WTC11 (cell line): ENCODE measurements at regions not wholly inside any gene's neighbourhood (a gene's known extent, or its start where the extent isn't known, plus 50 kb on each side); places are given as distances from the start of the nearest gene placed in this dataset.

Experiments
- ATAC-seq: fragments of 200-7000 bp; cut with Tn5 transposase; 2 replicates; pipeline ENCODE4 v1.10.0; 2021; ENCODE audit warnings: mild to moderate bottlenecking, moderate library complexity
- CTCF ChIA-PET: fragments of 300-600 bp; sonication (Branson Sonifier 250); formaldehyde crosslinking; loops from one replicate; lab custom pipeline; 2021; ENCODE audit warnings: antibody characterized with exemption; lab: Charles Lee
- POLR2A ChIA-PET: fragments of 350-600 bp; sonication (Branson Sonifier 250); formaldehyde crosslinking; loops from one replicate; lab custom pipeline; 2021; ENCODE audit warnings: antibody characterized with exemption; lab: Charles Lee
- DNase-seq: peaks from one replicate; pipeline ENCODE4 v3.0.0; 2021; ENCODE audit warnings: low spot score
- H3K27ac Mint-ChIP-seq: 2 replicates; pipeline ENCODE4 v1.8.0; 2021; ENCODE audit warnings: mixed read lengths
- H3K27me3 Mint-ChIP-seq: 2 replicates; pipeline ENCODE4 v1.8.0; 2021; ENCODE audit warnings: low read depth, mild to moderate bottlenecking, moderate library complexity, mixed read lengths
- H3K36me3 Mint-ChIP-seq: 2 replicates; pipeline ENCODE4 v1.8.0; 2021; ENCODE audit warnings: mixed read lengths
- H3K4me1 Mint-ChIP-seq: 2 replicates; pipeline ENCODE4 v1.8.0; 2022; ENCODE audit warnings: mixed read lengths
- H3K4me3 Mint-ChIP-seq: 2 replicates; pipeline ENCODE4 v1.8.0; 2021; ENCODE audit warnings: mild to moderate bottlenecking, moderate library complexity, mixed read lengths
- H3K9me3 Mint-ChIP-seq: 2 replicates; pipeline ENCODE4 v1.8.0; 2021; ENCODE audit warnings: mixed read lengths
- AFF4 ChIP-seq: sonication (generic); formaldehyde crosslinking; IDR thresholded peaks from 2 replicates; pipeline ENCODE4 v1.8.1; 2023; ENCODE audit warnings: mild to moderate bottlenecking, missing genetic modification reagents, borderline replicate concordance
- ARID4B ChIP-seq: sonication (generic); formaldehyde crosslinking; IDR thresholded peaks from 2 replicates; pipeline ENCODE4 v1.8.0; 2023; ENCODE audit warnings: missing genetic modification reagents, mild to moderate bottlenecking, borderline replicate concordance
- CBFB ChIP-seq: sonication (generic); formaldehyde crosslinking; IDR thresholded peaks from 2 replicates; pipeline ENCODE4 v1.8.1; 2022; ENCODE audit warnings: mild to moderate bottlenecking, low read depth, missing genetic modification reagents
- ERG ChIP-seq: fragments of 250-450 bp; sonication (Bioruptor Pico); IDR thresholded peaks from 2 replicates; pipeline ENCODE4 v1.8.0; 2021; ENCODE audit warnings: mild to moderate bottlenecking
- ESRRA ChIP-seq: sonication (generic); formaldehyde crosslinking; IDR thresholded peaks from 2 replicates; pipeline ENCODE4 v1.8.1; 2022; ENCODE audit warnings: mild to moderate bottlenecking, missing genetic modification reagents, borderline replicate concordance
- FOXP4 ChIP-seq: sonication (generic); formaldehyde crosslinking; IDR thresholded peaks from 2 replicates; pipeline ENCODE4 v1.8.0; 2022; ENCODE audit warnings: mild to moderate bottlenecking, missing genetic modification reagents
- IRF2 ChIP-seq: sonication (generic); formaldehyde crosslinking; IDR thresholded peaks from 2 replicates; pipeline ENCODE4 v1.8.0; 2022; ENCODE audit warnings: low read depth, missing genetic modification reagents, borderline replicate concordance
- KAT7 ChIP-seq: sonication (generic); formaldehyde crosslinking; IDR thresholded peaks from 2 replicates; pipeline ENCODE4 v1.8.1; 2023; ENCODE audit warnings: missing genetic modification reagents, mild to moderate bottlenecking, borderline replicate concordance
- NR2C2 ChIP-seq: sonication (generic); formaldehyde crosslinking; IDR thresholded peaks from 2 replicates; pipeline ENCODE4 v1.8.0; 2022; ENCODE audit warnings: mild to moderate bottlenecking, missing genetic modification reagents
- PRDM15 ChIP-seq: sonication (generic); formaldehyde crosslinking; IDR thresholded peaks from 2 replicates; pipeline ENCODE4 v1.8.0; 2022; ENCODE audit warnings: missing genetic modification reagents
- SP1 ChIP-seq: sonication (generic); formaldehyde crosslinking; conservative IDR thresholded peaks from 2 replicates; pipeline ENCODE4 v1.8.1; 2022; ENCODE audit warnings: missing genetic modification reagents
- USF2 ChIP-seq: sonication (generic); formaldehyde crosslinking; IDR thresholded peaks from 2 replicates; pipeline ENCODE4 v1.8.1; 2023; ENCODE audit warnings: mild to moderate bottlenecking, missing genetic modification reagents, moderate library complexity

- no peak for DNase-seq
- H3K9me3 Mint-ChIP-seq = peaks cover 13% of the 10 kb centered on the region
- ChIA-PET CTCF (no interaction called here), POLR2A (interaction anchor here (0.8 to 1.0 kb wide), 2 partner anchors 58 to 147 kb away, joined by 3 read pairs; no protein-coding TSS in a partner anchor)
- no peak overlapping the region for H3K4me3 Mint-ChIP-seq
- H3K27ac Mint-ChIP-seq = no peak overlapping the region
- peaks cover 49% of the 10 kb centered on the region for H3K4me1 Mint-ChIP-seq
- ATAC-seq = peak; percentile 38
- no peaks in the 10 kb centered on the region for H3K36me3 Mint-ChIP-seq
- H3K27me3 Mint-ChIP-seq = peaks cover 12% of the 10 kb centered on the region
- no peak for TF ChIP-seq CBFB (CRISPR knock-in tag)
- no peak for TF ChIP-seq ESRRA
Observed at GRCh38 chr18:57207124-57207916, 60.4 kb downstream of the BOD1L2 start.

GRCh38 chr18:57208047-57208446 is 61.2 kb downstream of the BOD1L2 start:
- ATAC-seq = no peak

GRCh38 chr18:57209713-57210106 is 62.8 kb downstream of the BOD1L2 start:
- Mint-ChIP-seq H3K36me3 (0 out of 2 replicates have a peak, but pooled peaks cover 3% of the 10 kb centered on the region), H3K9me3 (peaks cover 12% of the 10 kb centered on the region), H3K4me1 (peaks cover 54% of the 10 kb centered on the region), H3K27me3 (peaks cover 12% of the 10 kb centered on the region), H3K27ac (no peak overlapping the region), H3K4me3 (peak overlapping the region; percentile 46)
- ChIA-PET CTCF (no interaction called here), POLR2A (no interaction called here)
- peak; percentile 25 for ATAC-seq
- no peak for DNase-seq
- TF ChIP-seq SP1 (CRISPR knock-in tag) (no peak), ARID4B (no peak), IRF2 (CRISPR knock-in tag) (no peak), USF2 (CRISPR knock-in tag) (no peak), KAT7 (no peak), FOXP4 (CRISPR knock-in tag) (no peak), AFF4 (no peak), PRDM15 (CRISPR knock-in tag) (no peak)

More at GRCh38 chr18:57208047-57208446, 61.2 kb downstream of the BOD1L2 start:
- no peak for DNase-seq
- H3K27ac Mint-ChIP-seq = no peak overlapping the region
- POLR2A ChIA-PET = interaction anchor here (0.8 kb wide), 1 partner anchor 146 kb away, joined by 3 read pairs; no protein-coding TSS in a partner anchor
- CTCF ChIA-PET = no interaction called here
- H3K4me3 Mint-ChIP-seq = no peak overlapping the region
- H3K9me3 Mint-ChIP-seq = peaks cover 13% of the 10 kb centered on the region
- TF ChIP-seq ERG (CRISPR knock-in tag) = no peak
- TF ChIP-seq NR2C2 (CRISPR knock-in tag) = no peak
- no peaks in the 10 kb centered on the region for H3K36me3 Mint-ChIP-seq
- H3K27me3 Mint-ChIP-seq = peaks cover 12% of the 10 kb centered on the region
- H3K4me1 Mint-ChIP-seq = peaks cover 49% of the 10 kb centered on the region
